SK-N-SH treated with all-trans-retinoic acid at 6 μM for 48 hours (cell line): ENCODE measurements at regions not wholly inside any gene's neighbourhood (a gene's known extent, or its start where the extent isn't known, plus 50 kb on each side); places are given as distances from the start of the nearest gene placed in this dataset.

Experiments
- CSRNP3 ChIP-seq: fragments of 250-450 bp; sonication (Bioruptor Pico); IDR thresholded peaks from 2 replicates; pipeline ENCODE4 v1.5.1; 2021; ENCODE audit warnings: mild to moderate bottlenecking, moderate library complexity
- GLIS3 ChIP-seq: fragments of 250-450 bp; sonication (Bioruptor Pico); IDR thresholded peaks from 2 replicates; pipeline ENCODE4 v1.5.0; 2020; ENCODE audit warnings: mild to moderate bottlenecking, moderate library complexity
- PATZ1 ChIP-seq: fragments of 250-450 bp; sonication (Bioruptor Pico); IDR thresholded peaks from 2 replicates; pipeline ENCODE4 v1.8.0; 2020; ENCODE audit warnings: mild to moderate bottlenecking, moderate library complexity, borderline replicate concordance
- POU6F1 ChIP-seq: fragments of 250-450 bp; sonication (Bioruptor Pico); IDR thresholded peaks from 2 replicates; pipeline ENCODE4 v1.8.0; 2021; ENCODE audit warnings: low read depth, mild to moderate bottlenecking, moderate library complexity, borderline replicate concordance
- TCF4 ChIP-seq: fragments of 250-450 bp; sonication (Bioruptor Pico); IDR thresholded peaks from 2 replicates; pipeline ENCODE4 v1.8.0; 2021; ENCODE audit warnings: mild to moderate bottlenecking, moderate library complexity, borderline replicate concordance
- TOX ChIP-seq: fragments of 250-450 bp; sonication (Bioruptor Pico); IDR thresholded peaks from 2 replicates; pipeline ENCODE4 v1.8.0; 2021; ENCODE audit warnings: mild to moderate bottlenecking, moderate library complexity, borderline replicate concordance
- TSHZ2 ChIP-seq: fragments of 250-450 bp; sonication (Bioruptor Pico); IDR thresholded peaks from 2 replicates; pipeline ENCODE4 v1.5.0; 2020; ENCODE audit warnings: mild to moderate bottlenecking, moderate library complexity
- ZFP3 ChIP-seq: fragments of 250-450 bp; sonication (Bioruptor Pico); IDR thresholded peaks from 2 replicates; pipeline ENCODE4 v1.5.0; 2020; ENCODE audit warnings: mild to moderate bottlenecking, moderate library complexity
- ZNF565 ChIP-seq: fragments of 450-650 bp; formaldehyde crosslinking; conservative IDR thresholded peaks from 2 replicates; pipeline ENCODE4 v1.5.0; 2020; ENCODE audit warnings: low read depth, mild to moderate bottlenecking, moderate library complexity
- ZNF70 ChIP-seq: fragments of 450-650 bp; formaldehyde crosslinking; IDR thresholded peaks from 2 replicates; pipeline ENCODE4 v1.5.0; 2020; ENCODE audit warnings: mild to moderate bottlenecking, moderate library complexity

GRCh38 chr13:99145461-99145860 is 55.2 kb upstream of the UBAC2 start:
- TF ChIP-seq TSHZ2 (CRISPR knock-in tag), result no peak
- TF ChIP-seq PATZ1, result no peak
- TF ChIP-seq TCF4 (CRISPR knock-in tag), result no peak
- no peak for TF ChIP-seq GLIS3
- no peak for TF ChIP-seq TOX (CRISPR knock-in tag)
- no peak for TF ChIP-seq ZNF70 (CRISPR knock-in tag)
- no peak for TF ChIP-seq CSRNP3
- TF ChIP-seq ZNF565 (CRISPR knock-in tag), result no peak
- no peak for TF ChIP-seq ZFP3 (CRISPR knock-in tag)
- TF ChIP-seq POU6F1 (CRISPR knock-in tag), result no peak
